ENCODE measurements at regions not wholly inside any gene's neighbourhood (a gene's known extent, or its start where the extent isn't known, plus 50 kb on each side); places are given as distances from the start of the nearest gene placed in this dataset.

DNA sequence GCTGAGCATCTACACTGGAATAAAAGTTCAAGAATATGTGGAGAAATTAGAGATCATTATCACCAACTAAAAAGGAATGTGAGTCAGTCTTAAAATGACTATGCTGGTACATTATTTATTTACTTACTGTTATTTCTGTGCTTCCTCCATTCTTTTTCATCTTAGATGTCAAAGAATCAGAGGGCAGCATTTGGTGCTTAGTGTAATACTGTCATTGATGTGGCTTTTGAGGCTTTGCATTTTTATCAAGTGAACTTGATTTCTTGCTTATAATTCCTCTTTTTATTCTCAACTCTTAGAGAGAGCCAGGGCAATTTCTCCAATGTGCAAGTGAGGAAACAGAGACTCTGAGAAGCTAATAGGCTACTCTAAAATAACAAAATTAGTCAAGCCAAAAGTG lies 163.7 kb upstream of the TRPC7 start:
- H3K36me3 ChIP-seq (ENCODE audit: control insufficient read depth, insufficient read depth, low read length), result no peaks in the 10 kb centered on the region
- TF ChIP-seq, protein P1, sequence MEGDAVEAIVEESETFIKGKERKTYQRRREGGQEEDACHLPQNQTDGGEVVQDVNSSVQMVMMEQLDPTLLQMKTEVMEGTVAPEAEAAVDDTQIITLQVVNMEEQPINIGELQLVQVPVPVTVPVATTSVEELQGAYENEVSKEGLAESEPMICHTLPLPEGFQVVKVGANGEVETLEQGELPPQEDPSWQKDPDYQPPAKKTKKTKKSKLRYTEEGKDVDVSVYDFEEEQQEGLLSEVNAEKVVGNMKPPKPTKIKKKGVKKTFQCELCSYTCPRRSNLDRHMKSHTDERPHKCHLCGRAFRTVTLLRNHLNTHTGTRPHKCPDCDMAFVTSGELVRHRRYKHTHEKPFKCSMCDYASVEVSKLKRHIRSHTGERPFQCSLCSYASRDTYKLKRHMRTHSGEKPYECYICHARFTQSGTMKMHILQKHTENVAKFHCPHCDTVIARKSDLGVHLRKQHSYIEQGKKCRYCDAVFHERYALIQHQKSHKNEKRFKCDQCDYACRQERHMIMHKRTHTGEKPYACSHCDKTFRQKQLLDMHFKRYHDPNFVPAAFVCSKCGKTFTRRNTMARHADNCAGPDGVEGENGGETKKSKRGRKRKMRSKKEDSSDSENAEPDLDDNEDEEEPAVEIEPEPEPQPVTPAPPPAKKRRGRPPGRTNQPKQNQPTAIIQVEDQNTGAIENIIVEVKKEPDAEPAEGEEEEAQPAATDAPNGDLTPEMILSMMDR (IDR thresholded peaks at IDR 0.05; ENCODE audit: insufficient read depth, low read length, poor library complexity, severe bottlenecking), result no peak
- H3K4me3 ChIP-seq (ENCODE audit: low read depth, low read length), result no peak overlapping the region
- no peaks in the 10 kb centered on the region for H3K27me3 ChIP-seq (ENCODE audit: control insufficient read depth, insufficient read depth, low read length)
- DNase-seq (ENCODE audit: low read depth), result no peak

DNA sequence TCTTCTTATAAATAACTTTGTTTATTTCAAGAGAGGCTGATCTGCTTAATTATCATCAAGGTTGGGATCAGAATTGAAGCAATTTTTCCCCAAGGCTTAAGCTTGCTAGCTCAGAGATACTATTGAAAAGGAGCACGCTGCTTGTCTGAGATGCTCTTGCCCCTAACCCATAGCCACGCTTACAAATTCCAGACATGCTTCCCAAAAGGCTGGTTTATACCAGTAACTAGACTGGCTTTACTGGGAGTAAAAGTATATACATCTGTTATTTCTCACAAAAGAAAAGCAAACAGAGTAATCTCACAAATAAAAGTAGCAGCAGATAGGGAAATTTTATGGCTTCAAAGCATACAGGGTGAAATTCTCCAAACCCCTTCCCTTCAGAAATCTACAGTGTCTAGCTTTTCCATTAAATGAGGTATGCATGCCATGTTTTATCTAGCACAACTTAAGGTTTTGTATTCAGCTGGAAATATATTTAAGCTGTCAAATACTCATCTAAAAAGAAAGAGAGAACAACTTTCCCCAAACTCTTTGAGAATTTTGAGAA lies 163.2 kb upstream of the TRPC7 start:
- Histone ChIP-seq H3K36me3 (ENCODE audit: control insufficient read depth, insufficient read depth, low read length) (no peaks in the 10 kb centered on the region), H3K4me3 (ENCODE audit: low read depth, low read length) (no peak overlapping the region), H3K27me3 (ENCODE audit: control insufficient read depth, insufficient read depth, low read length) (no peaks in the 10 kb centered on the region)
- TF ChIP-seq, protein P1 (IDR thresholded peaks at IDR 0.05; ENCODE audit: insufficient read depth, low read length, poor library complexity, severe bottlenecking), result no peak
- DNase-seq (ENCODE audit: low read depth), result no peak

DNA sequence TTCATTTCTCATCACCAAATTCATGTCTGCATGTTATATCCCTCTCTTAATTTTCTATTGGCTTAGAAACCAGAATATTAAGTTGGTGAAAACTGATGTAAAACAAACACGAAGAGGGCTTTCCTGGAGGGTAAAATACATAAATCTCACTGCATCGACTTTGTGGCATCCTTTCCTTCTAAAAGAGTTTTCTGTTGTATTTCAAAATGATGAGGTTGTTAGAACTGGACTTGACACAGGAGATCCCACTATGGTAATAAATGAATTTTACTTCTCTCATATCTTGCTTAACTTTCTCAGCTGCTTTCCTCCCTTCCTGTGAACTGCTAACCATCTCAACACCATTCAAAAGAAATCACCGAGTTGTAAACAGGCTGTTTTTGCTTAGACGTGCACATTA lies 162.0 kb upstream of the TRPC7 start:
- no peaks in the 10 kb centered on the region for H3K27me3 ChIP-seq (ENCODE audit: control insufficient read depth, insufficient read depth, low read length)
- TF ChIP-seq, protein P1 (IDR thresholded peaks at IDR 0.05; ENCODE audit: insufficient read depth, low read length, poor library complexity, severe bottlenecking), result no peak
- no peaks in the 10 kb centered on the region for H3K36me3 ChIP-seq (ENCODE audit: control insufficient read depth, insufficient read depth, low read length)
- H3K4me3 ChIP-seq (ENCODE audit: low read depth, low read length), result no peak overlapping the region
- DNase-seq (ENCODE audit: low read depth), result no peak

DNA sequence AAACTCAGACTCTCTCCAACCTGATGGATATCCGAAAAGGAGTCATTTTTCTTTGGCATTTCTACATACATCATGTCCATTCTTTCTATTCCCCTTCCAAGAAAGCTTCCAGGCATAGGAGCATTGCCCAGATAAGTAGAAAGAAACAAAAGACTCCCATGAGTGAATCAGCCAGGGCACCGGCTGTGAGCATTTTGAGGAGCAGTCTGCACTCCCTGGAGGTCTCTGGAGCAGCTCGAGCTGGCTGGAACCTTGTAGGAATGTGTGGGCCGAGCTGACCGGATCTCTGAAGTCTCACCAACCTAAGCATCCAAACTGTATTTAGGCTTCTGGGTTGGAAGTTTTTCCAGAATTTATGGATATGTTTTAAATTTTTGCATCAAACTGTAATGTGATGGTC lies 161.4 kb upstream of the TRPC7 start:
- TF ChIP-seq, protein P1 (IDR thresholded peaks at IDR 0.05; ENCODE audit: insufficient read depth, low read length, poor library complexity, severe bottlenecking), result no peak
- no peak for DNase-seq (ENCODE audit: low read depth)
- no peak overlapping the region for H3K4me3 ChIP-seq (ENCODE audit: low read depth, low read length)
- no peaks in the 10 kb centered on the region for H3K27me3 ChIP-seq (ENCODE audit: control insufficient read depth, insufficient read depth, low read length)
- no peaks in the 10 kb centered on the region for H3K36me3 ChIP-seq (ENCODE audit: control insufficient read depth, insufficient read depth, low read length)

DNA sequence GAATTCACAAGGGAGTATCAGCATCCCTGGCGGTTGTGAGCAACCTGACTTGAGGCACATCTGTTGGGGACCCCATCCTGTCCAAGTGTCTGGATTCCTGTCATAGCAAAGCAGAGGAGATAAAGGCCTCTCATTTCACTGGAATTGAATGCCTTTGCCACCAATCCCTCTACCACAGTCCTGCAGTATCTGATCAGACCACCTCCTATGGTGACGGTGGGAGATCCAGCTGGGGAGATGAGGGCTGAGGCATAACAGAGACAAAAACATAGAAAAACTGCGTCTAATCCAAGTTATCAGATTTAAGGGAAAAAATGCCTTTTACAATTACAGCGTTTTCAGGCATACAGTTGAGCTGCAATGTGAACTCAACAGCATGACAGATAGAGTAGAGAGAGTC lies 160.7 kb upstream of the TRPC7 start:
- H3K36me3 ChIP-seq (ENCODE audit: control insufficient read depth, insufficient read depth, low read length), result no peaks in the 10 kb centered on the region
- TF ChIP-seq, protein P1 (IDR thresholded peaks at IDR 0.05; ENCODE audit: insufficient read depth, low read length, poor library complexity, severe bottlenecking), result no peak
- no peak overlapping the region for H3K4me3 ChIP-seq (ENCODE audit: low read depth, low read length)
- no peaks in the 10 kb centered on the region for H3K27me3 ChIP-seq (ENCODE audit: control insufficient read depth, insufficient read depth, low read length)
- DNase-seq (ENCODE audit: low read depth), result no peak

DNA sequence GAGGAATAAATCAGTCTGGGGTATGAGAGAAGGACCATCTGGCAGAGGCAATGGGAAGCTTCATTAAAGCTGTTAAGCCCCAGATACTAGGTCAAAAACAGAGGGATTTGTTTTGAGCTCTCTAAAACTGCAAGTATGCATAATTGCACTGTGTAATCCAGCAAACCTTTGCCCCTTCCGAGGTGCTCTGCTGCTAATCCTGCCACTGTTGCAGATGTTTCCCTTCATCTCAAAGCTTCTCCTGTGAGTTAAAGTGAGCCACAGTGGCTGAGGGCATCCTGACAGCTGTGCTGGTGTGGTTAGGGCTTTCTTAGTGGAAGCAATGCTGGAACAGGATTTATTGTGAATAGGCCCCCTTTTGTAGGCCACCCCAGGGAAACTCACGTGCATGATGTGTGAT lies 160.3 kb upstream of the TRPC7 start:
- H3K36me3 ChIP-seq (ENCODE audit: control insufficient read depth, insufficient read depth, low read length), result no peaks in the 10 kb centered on the region

More for the DNA sequence above, 160.3 kb upstream of the TRPC7 start:
- no peak for DNase-seq (ENCODE audit: low read depth)
- Histone ChIP-seq H3K27me3 (ENCODE audit: control insufficient read depth, insufficient read depth, low read length) (no peaks in the 10 kb centered on the region), H3K4me3 (ENCODE audit: low read depth, low read length) (no peak overlapping the region)
- TF ChIP-seq, protein P1 (IDR thresholded peaks at IDR 0.05; ENCODE audit: insufficient read depth, low read length, poor library complexity, severe bottlenecking), result no peak
